Liver (tissue), 7 donors: ENCODE measurements at regions not wholly inside any gene's neighbourhood (a gene's known extent, or its start where the extent isn't known, plus 50 kb on each side); places are given as distances from the start of the nearest gene placed in this dataset.

Experiments
- DNase-seq: peaks from one replicate; pipeline ENCODE4 v3.0.0-alpha.2; 2017; ENCODE audit warnings: low spot score
- H3K27ac ChIP-seq, 2 donors: one replicate each; pipeline ENCODE4 v1.7.0; 2013; ENCODE audit warnings: inconsistent platforms in 2 of 2, low read length in 2 of 2, control low read depth in 1 of 2, low read depth in 1 of 2, mild to moderate bottlenecking in 1 of 2
- H3K27me3 ChIP-seq, 4 donors: one replicate each; pipeline versions ENCODE4 v1.6.1 to v1.7.0; 2013; ENCODE audit warnings: low read length in 3 of 4, inconsistent platforms in 1 of 4, mild to moderate bottlenecking in 1 of 4, moderate library complexity in 1 of 4; ENCODE audit not compliant: control insufficient read depth in 4 of 4, insufficient read depth in 4 of 4
- H3K36me3 ChIP-seq, 4 donors: one replicate each; pipeline versions ENCODE4 v1.6.1 to v1.7.0; 2013; ENCODE audit warnings: low read length in 3 of 4, mild to moderate bottlenecking in 3 of 4, low read depth in 1 of 4, moderate library complexity in 1 of 4; ENCODE audit not compliant: control insufficient read depth in 4 of 4, insufficient read depth in 3 of 4
- H3K4me1 ChIP-seq, 4 donors: one replicate each; pipeline versions ENCODE4 v1.6.1 to v1.7.0; 2013; ENCODE audit warnings: low read length in 3 of 4, mild to moderate bottlenecking in 3 of 4, moderate library complexity in 1 of 4; ENCODE audit not compliant: control insufficient read depth in 4 of 4, insufficient read depth in 4 of 4
- H3K4me3 ChIP-seq, 3 donors: one replicate each; pipeline versions ENCODE4 v1.6.1 to v1.7.0; 2013; ENCODE audit warnings: low read length in 3 of 3, control low read depth in 1 of 3, low read depth in 1 of 3, mild to moderate bottlenecking in 1 of 3
- H3K9ac ChIP-seq, 2 donors: one replicate each; pipeline ENCODE4 v1.7.0; 2013; ENCODE audit warnings: low read length in 2 of 2, mild to moderate bottlenecking in 2 of 2, moderate library complexity in 2 of 2, control low read depth in 1 of 2, low read depth in 1 of 2
- H3K9me3 ChIP-seq, 4 donors: one replicate each; pipeline versions ENCODE4 v1.6.1 to v1.7.0; 2013; ENCODE audit warnings: low read length in 3 of 4; ENCODE audit not compliant: control insufficient read depth in 4 of 4
- EGR1 ChIP-seq, 2 donors: IDR thresholded peaks; 2 replicates each; pipeline ENCODE4 v1.6.1; 2016 to 2018; ENCODE audit warnings: antibody characterized with exemption in 2 of 2, low read depth in 2 of 2
- FOXA1 ChIP-seq: IDR thresholded peaks from 2 replicates; pipeline ENCODE4 v1.6.1; 2016; ENCODE audit warnings: antibody characterized with exemption
- FOXA2 ChIP-seq: IDR thresholded peaks from 2 replicates; pipeline ENCODE4 v1.6.1; 2016; ENCODE audit warnings: antibody characterized with exemption
- HNF4A ChIP-seq, 2 donors: conservative IDR thresholded peaks; 2 replicates each; pipeline ENCODE4 v1.6.1; 2016; ENCODE audit warnings: antibody characterized with exemption in 2 of 2, mild to moderate bottlenecking in 2 of 2
- HNF4G ChIP-seq: IDR thresholded peaks from 2 replicates; pipeline ENCODE4 v1.6.1; 2016; ENCODE audit warnings: antibody characterized with exemption
- JUND ChIP-seq, 2 donors: IDR thresholded peaks; 2 replicates each; pipeline ENCODE4 v1.6.1; 2016; ENCODE audit warnings: antibody characterized with exemption in 2 of 2
- NR2F2 ChIP-seq: IDR thresholded peaks from 2 replicates; pipeline ENCODE4 v1.6.1; 2016; ENCODE audit warnings: antibody characterized with exemption
- TAF1 ChIP-seq: conservative IDR thresholded peaks from 2 replicates; pipeline ENCODE4 v1.6.1; 2016; ENCODE audit warnings: antibody characterized with exemption, mild to moderate bottlenecking
- YY1 ChIP-seq: IDR thresholded peaks from 2 replicates; pipeline ENCODE4 v1.6.1; 2016; ENCODE audit warnings: antibody characterized with exemption, mild to moderate bottlenecking
- TF ChIP-seq, protein P1 (sequence below): IDR thresholded peaks from 2 replicates; pipeline ENCODE4 v1.6.1; 2016; ENCODE audit warnings: antibody characterized with exemption, mild to moderate bottlenecking
- TF ChIP-seq, protein P2 (sequence below): IDR thresholded peaks from 2 replicates; pipeline ENCODE4 v1.6.1; 2016; ENCODE audit warnings: antibody characterized with exemption
- TF ChIP-seq, protein P3 (sequence below): IDR thresholded peaks from 2 replicates; pipeline ENCODE4 v1.6.1; 2016; ENCODE audit warnings: antibody characterized with exemption
- TF ChIP-seq, protein P4 (sequence below): fragments of 150-350 bp; IDR thresholded peaks from 2 replicates; pipeline ENCODE4 v1.5.1; 2017; ENCODE audit warnings: improper control_type of control experiment, low read depth, low read length; ENCODE audit not compliant: missing input control
- donor health status: healthy.
- donor health status: healthy.
- donor health status: healthy.
- donor health status: healthy.

DNA sequence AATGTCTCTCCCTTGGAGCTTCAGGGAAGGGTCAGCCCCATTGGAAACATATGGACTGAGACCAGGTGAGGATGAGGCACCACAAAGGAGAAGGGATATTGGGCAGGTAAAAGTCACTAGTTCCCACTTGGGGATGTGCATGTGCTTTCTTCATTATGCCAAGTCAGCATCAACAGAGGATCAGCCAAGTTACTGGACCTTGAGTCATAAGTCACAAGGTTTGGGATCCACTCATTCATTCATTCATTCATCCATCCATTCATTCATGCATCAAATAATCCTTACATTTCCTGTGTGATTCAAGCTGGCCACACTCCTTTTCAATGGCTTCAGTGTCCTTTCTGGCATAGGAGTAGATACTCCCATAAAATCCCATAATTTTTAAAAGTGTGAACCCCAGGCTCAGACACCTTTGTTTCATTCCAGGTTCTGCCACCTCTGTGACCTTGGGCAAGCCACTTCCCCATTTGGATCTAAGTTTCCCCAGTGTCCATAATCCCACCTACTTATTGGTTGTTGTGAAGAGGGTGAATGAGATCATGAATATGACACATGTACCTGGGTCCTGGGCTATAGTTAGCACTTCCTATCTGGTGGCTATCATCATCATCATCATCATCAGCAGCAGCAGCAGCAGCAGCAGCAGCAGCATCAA is 162.1 kb upstream of the LHX5 start:
- no peak overlapping the region for H3K4me3 ChIP-seq
- TF ChIP-seq EGR1 (IDR thresholded peaks at IDR 0.05; ENCODE audit: low read depth in 2 of 2) = no peak
- TF ChIP-seq, protein P1, sequence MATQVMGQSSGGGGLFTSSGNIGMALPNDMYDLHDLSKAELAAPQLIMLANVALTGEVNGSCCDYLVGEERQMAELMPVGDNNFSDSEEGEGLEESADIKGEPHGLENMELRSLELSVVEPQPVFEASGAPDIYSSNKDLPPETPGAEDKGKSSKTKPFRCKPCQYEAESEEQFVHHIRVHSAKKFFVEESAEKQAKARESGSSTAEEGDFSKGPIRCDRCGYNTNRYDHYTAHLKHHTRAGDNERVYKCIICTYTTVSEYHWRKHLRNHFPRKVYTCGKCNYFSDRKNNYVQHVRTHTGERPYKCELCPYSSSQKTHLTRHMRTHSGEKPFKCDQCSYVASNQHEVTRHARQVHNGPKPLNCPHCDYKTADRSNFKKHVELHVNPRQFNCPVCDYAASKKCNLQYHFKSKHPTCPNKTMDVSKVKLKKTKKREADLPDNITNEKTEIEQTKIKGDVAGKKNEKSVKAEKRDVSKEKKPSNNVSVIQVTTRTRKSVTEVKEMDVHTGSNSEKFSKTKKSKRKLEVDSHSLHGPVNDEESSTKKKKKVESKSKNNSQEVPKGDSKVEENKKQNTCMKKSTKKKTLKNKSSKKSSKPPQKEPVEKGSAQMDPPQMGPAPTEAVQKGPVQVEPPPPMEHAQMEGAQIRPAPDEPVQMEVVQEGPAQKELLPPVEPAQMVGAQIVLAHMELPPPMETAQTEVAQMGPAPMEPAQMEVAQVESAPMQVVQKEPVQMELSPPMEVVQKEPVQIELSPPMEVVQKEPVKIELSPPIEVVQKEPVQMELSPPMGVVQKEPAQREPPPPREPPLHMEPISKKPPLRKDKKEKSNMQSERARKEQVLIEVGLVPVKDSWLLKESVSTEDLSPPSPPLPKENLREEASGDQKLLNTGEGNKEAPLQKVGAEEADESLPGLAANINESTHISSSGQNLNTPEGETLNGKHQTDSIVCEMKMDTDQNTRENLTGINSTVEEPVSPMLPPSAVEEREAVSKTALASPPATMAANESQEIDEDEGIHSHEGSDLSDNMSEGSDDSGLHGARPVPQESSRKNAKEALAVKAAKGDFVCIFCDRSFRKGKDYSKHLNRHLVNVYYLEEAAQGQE = no peak
- TF ChIP-seq, protein P2, sequence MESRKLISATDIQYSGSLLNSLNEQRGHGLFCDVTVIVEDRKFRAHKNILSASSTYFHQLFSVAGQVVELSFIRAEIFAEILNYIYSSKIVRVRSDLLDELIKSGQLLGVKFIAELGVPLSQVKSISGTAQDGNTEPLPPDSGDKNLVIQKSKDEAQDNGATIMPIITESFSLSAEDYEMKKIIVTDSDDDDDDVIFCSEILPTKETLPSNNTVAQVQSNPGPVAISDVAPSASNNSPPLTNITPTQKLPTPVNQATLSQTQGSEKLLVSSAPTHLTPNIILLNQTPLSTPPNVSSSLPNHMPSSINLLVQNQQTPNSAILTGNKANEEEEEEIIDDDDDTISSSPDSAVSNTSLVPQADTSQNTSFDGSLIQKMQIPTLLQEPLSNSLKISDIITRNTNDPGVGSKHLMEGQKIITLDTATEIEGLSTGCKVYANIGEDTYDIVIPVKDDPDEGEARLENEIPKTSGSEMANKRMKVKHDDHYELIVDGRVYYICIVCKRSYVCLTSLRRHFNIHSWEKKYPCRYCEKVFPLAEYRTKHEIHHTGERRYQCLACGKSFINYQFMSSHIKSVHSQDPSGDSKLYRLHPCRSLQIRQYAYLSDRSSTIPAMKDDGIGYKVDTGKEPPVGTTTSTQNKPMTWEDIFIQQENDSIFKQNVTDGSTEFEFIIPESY = no peak
- no peak for TF ChIP-seq HNF4G
- TF ChIP-seq JUND (IDR thresholded peaks at IDR 0.05) = no peak
- TF ChIP-seq, protein P3, sequence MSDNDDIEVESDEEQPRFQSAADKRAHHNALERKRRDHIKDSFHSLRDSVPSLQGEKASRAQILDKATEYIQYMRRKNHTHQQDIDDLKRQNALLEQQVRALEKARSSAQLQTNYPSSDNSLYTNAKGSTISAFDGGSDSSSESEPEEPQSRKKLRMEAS = no peak
- no peak for TF ChIP-seq YY1
- TF ChIP-seq HNF4A (conservative IDR thresholded peaks at IDR 0.05) = no peak
- TF ChIP-seq NR2F2 = no peak
- no peak for TF ChIP-seq FOXA1
- TF ChIP-seq, protein P4, sequence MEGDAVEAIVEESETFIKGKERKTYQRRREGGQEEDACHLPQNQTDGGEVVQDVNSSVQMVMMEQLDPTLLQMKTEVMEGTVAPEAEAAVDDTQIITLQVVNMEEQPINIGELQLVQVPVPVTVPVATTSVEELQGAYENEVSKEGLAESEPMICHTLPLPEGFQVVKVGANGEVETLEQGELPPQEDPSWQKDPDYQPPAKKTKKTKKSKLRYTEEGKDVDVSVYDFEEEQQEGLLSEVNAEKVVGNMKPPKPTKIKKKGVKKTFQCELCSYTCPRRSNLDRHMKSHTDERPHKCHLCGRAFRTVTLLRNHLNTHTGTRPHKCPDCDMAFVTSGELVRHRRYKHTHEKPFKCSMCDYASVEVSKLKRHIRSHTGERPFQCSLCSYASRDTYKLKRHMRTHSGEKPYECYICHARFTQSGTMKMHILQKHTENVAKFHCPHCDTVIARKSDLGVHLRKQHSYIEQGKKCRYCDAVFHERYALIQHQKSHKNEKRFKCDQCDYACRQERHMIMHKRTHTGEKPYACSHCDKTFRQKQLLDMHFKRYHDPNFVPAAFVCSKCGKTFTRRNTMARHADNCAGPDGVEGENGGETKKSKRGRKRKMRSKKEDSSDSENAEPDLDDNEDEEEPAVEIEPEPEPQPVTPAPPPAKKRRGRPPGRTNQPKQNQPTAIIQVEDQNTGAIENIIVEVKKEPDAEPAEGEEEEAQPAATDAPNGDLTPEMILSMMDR = no peak
- TF ChIP-seq FOXA2 = no peak
- no peak for TF ChIP-seq TAF1

DNA sequence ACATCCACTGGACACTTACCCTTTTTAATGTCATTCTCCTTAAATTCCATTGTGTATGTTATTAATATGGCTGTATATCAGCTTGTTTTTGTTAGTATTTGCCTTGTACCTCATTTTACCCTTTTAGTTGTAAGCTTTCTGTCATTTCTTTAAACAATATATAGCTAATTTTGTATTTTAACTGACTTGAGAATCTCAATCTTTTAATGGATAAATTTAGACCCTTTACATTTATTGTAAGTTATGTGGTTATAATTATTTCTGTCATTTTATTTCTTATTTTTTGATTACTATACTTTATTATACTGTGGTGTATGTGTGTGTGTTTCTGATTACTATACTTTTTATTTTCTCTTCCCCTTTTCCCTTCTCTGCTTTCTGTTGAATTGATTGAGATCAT is 159.0 kb upstream of the LHX5 start:
- TF ChIP-seq, protein P2 = no peak
- H3K9me3 ChIP-seq = peaks cover 4 to 22% (median 8%) of the 10 kb centered on the region in 4 donors
- H3K27ac ChIP-seq = no peak overlapping the region
- H3K9ac ChIP-seq = no peak overlapping the region
- DNase-seq = no peak
- H3K4me3 ChIP-seq = no peak overlapping the region
- H3K27me3 ChIP-seq = peaks cover 0 to 4% (median 0%) of the 10 kb centered on the region in 4 donors
- H3K4me1 ChIP-seq = no peaks in the 10 kb centered on the region
- no peaks in the 10 kb centered on the region for H3K36me3 ChIP-seq

More for the DNA sequence above, 162.1 kb upstream of the LHX5 start:
- Histone ChIP-seq H3K9me3 (peaks cover 2 to 14% (median 6%) of the 10 kb centered on the region in 4 donors), H3K27me3 (peaks cover 0 to 4% (median under 1%) of the 10 kb centered on the region in 4 donors), H3K36me3 (no peaks in the 10 kb centered on the region), H3K4me1 (no peaks in the 10 kb centered on the region), H3K9ac (no peak overlapping the region), H3K27ac (no peak overlapping the region)
- no peak for DNase-seq
